Esophagus muscularis mucosa (tissue), 3 donors: ENCODE measurements at regions not wholly inside any gene's neighbourhood (a gene's known extent, or its start where the extent isn't known, plus 50 kb on each side); places are given as distances from the start of the nearest gene placed in this dataset.

Source experiments
- CTCF ChIP-seq, 3 experiments: fragments of 200-600 bp in 2 of 3; fragments of 450-650 bp in 1 of 3; sonication (generic) in 2 of 3; IDR thresholded peaks; one replicate each; pipeline ENCODE4 v1.5.1; 2017 to 2019; ENCODE audit warnings: antibody characterized with exemption in 3 of 3, mild to moderate bottlenecking in 2 of 3, moderate library complexity in 1 of 3
- POLR2A ChIP-seq: fragments of 450-650 bp; IDR thresholded peaks from one replicate; pipeline ENCODE4 v1.6.1; 2017; ENCODE audit warnings: antibody characterized with exemption, moderate library complexity, mild to moderate bottlenecking, low read depth
- POLR2AphosphoS5 ChIP-seq, 2 donors: sonication (generic); formaldehyde crosslinking; IDR thresholded peaks; one replicate each; pipeline ENCODE4 v1.6.1; 2017; ENCODE audit warnings: antibody characterized with exemption in 2 of 2

- TF ChIP-seq CTCF (IDR thresholded peaks at IDR 0.05) (no peak), POLR2A (no peak), POLR2AphosphoS5 (IDR thresholded peaks at IDR 0.05) (no peak)
Measured at GRCh38 chr13:84192125-84192524, 309.9 kb upstream of the SLITRK1 start.
